Subcutaneous abdominal adipose tissue (tissue), 5 donors: ENCODE measurements at regions not wholly inside any gene's neighbourhood (a gene's known extent, or its start where the extent isn't known, plus 50 kb on each side); places are given as distances from the start of the nearest gene placed in this dataset.
"Not testable (repeated sequence)": the region's sequence is repeated elsewhere in the genome, so short reads cannot be mapped to it uniquely, and the experiment has no call there.

Source experiments
- H3K27ac ChIP-seq: one replicate; pipeline ENCODE4 v1.7.0; 2013; ENCODE audit warnings: low read depth, mild to moderate bottlenecking, inconsistent platforms, low read length, moderate library complexity
- H3K27me3 ChIP-seq, 5 donors: one replicate each; pipeline ENCODE4 v1.7.0; 2013; ENCODE audit warnings: low read length in 5 of 5, inconsistent platforms in 1 of 5; ENCODE audit not compliant: control insufficient read depth in 5 of 5, insufficient read depth in 4 of 5
- H3K36me3 ChIP-seq, 5 donors: one replicate each; pipeline ENCODE4 v1.7.0; 2013; ENCODE audit warnings: low read length in 5 of 5; ENCODE audit not compliant: control insufficient read depth in 5 of 5, insufficient read depth in 5 of 5
- H3K4me1 ChIP-seq, 5 donors: one replicate each; pipeline ENCODE4 v1.7.0; 2013; ENCODE audit warnings: low read length in 5 of 5, mild to moderate bottlenecking in 3 of 5, moderate library complexity in 1 of 5; ENCODE audit not compliant: control insufficient read depth in 5 of 5, insufficient read depth in 5 of 5
- H3K4me3 ChIP-seq, 5 donors: one replicate each; pipeline ENCODE4 v1.7.0; 2013; ENCODE audit warnings: low read length in 5 of 5, low read depth in 1 of 5
- H3K9ac ChIP-seq, 5 donors: one replicate each; pipeline ENCODE4 v1.7.0; 2013; ENCODE audit warnings: low read length in 5 of 5, mild to moderate bottlenecking in 4 of 5, moderate library complexity in 3 of 5
- H3K9me3 ChIP-seq, 5 donors: one replicate each; pipeline ENCODE4 v1.7.0; 2013; ENCODE audit warnings: low read length in 5 of 5; ENCODE audit not compliant: control insufficient read depth in 5 of 5
- donor health status: healthy.
- donor health status: healthy.
- donor health status: healthy.
- donor health status: healthy.
- donor health status: healthy.

DNA sequence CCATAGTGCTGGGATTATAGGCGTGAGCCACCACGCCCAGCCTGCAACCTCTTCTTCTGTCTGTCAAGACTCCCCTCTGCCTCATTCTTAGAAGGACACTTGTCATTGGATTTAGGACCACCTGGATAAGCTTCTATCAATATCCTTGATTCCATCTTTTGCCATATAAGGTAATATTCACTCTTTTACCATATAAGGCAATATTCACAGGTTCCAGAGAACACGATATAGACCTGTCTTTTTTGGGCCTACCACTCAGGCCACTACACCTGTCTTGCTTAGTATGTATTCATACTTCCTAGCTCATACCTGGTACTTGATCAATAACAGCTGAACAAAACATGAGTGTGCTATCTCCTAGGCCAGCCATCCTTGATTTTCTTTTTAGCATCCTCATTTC, 149.2 kb upstream of the TOX3 start:
- Histone ChIP-seq H3K9me3 (peaks cover 2 to 20% (median 8%) of the 10 kb centered on the region in 5 donors), H3K9ac (no peak overlapping the region), H3K27me3 (no peaks in the 10 kb centered on the region), H3K4me1 (no peaks in the 10 kb centered on the region), H3K4me3 (no peak overlapping the region), H3K36me3 (no peaks in the 10 kb centered on the region), H3K27ac (no peak overlapping the region)

DNA sequence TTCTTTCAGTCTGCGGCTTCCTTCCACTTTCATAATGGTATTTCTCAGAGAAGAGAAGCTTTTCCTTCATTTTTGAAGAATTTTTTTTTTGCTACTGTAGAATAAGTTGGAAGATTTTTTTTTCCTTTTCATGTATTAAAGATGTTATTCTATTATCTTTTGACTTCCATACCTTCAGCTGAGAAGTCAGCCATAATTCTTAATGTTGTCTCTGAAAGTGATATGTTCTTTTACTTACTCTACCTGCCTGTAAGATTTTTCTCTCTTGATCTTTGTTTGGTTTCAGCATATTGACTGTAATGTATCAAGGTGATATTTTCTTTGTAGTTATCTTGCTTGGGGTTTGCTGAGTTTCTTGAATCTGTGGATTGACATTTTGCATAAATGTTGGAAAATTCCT, 143.5 kb upstream of the TOX3 start:
- peaks cover 6 to 24% (median 15%) of the 10 kb centered on the region in 5 donors for H3K9me3 ChIP-seq
- no peaks in the 10 kb centered on the region for H3K27me3 ChIP-seq
- no peak overlapping the region for H3K4me3 ChIP-seq
- H3K27ac ChIP-seq = no peak overlapping the region
- no peak overlapping the region for H3K9ac ChIP-seq
- no peaks in the 10 kb centered on the region for H3K36me3 ChIP-seq
- H3K4me1 ChIP-seq = no peaks in the 10 kb centered on the region

DNA sequence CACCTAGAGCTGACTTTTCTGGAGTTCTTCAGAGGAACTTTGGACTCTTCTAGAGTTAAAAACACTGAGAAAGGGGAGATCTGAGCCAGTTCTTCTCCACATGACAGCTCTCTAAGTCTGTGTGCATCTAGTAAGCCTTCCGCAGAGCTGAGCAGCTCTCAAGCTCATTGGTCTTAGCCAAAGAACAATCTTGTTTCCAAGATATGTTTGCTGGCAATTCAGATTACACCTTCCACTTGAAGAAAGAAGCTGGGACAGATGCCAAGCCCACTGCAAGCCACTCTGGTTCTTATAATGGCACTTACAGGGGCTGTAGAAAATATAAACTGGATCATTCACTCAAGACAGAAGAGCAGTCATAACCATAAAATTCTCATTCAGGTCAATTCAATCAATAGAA, 134.1 kb upstream of the TOX3 start:
- Histone ChIP-seq H3K9me3 (peaks cover 0 to 4% (median 0%) of the 10 kb centered on the region in 5 donors), H3K9ac (no peak overlapping the region), H3K4me3 (no peak overlapping the region), H3K27ac (no peak overlapping the region), H3K27me3 (no peaks in the 10 kb centered on the region), H3K36me3 (no peaks in the 10 kb centered on the region), H3K4me1 (no peaks in the 10 kb centered on the region)

DNA sequence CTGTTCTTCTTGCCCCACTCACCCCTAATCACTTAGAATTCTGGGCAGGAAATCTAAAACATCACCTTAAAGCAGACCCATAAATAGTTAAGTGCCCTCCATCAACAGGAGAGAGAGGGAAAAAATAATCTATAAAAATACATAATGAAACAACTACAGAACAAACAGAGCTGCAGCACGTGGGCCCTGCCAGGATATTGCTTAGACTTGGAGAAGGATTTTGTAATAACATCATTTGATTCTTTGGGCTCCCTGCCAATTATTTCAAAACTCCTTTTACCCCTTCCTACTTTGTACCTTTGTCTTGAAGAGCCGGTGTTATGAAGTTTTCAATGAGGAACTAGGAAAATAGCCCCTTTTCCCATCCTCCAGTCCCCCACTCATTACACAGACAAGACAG, 130.6 kb upstream of the TOX3 start:
- Histone ChIP-seq H3K4me3 (no peak overlapping the region), H3K9me3 (no peaks in the 10 kb centered on the region), H3K27me3 (no peaks in the 10 kb centered on the region), H3K36me3 (no peaks in the 10 kb centered on the region), H3K27ac (no peak overlapping the region), H3K4me1 (no peaks in the 10 kb centered on the region), H3K9ac (no peak overlapping the region)

DNA sequence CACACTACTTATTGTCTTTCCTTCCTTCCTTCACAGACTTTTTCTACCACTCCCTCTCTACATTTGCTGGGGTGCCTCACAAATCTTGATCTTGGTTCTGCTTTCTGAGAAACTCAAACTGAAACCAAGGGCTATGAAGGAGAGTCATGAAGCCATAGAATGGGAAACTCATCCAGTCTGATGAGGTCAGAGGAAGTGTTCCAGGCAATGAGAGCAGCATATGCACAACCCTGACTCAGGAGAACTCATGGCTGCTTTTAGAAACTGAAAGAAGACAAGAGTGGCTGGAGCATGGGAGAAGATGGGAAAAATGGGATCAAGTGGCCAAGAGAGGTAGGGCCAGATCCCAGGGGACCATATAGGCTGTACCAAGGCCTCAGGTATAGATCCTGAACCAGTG, 130.0 kb upstream of the TOX3 start:
- no peaks in the 10 kb centered on the region for H3K27me3 ChIP-seq
- H3K36me3 ChIP-seq = no peaks in the 10 kb centered on the region
- H3K27ac ChIP-seq = no peak overlapping the region
- no peaks in the 10 kb centered on the region for H3K4me1 ChIP-seq
- no peak overlapping the region for H3K4me3 ChIP-seq
- H3K9ac ChIP-seq = no peak overlapping the region
- no peaks in the 10 kb centered on the region for H3K9me3 ChIP-seq

DNA sequence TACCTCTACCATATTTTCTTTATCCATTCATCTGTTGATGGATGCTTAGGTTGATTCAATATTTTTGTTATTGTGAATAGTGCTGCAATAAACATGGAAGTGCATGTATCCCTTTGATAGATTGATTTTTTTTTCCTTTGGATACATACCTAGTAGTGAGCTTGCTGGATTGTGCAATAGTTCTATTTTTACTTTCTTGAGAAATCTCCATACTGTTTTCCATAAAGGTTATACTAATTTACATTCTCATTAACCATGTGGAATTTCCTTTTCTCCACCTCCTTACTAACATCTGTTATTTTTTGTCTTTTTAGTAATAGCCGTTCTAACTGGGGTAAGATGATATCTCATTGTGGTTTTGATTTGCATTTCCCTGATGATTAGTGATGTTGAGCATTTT, 124.6 kb upstream of the TOX3 start:
- Histone ChIP-seq H3K9ac (no peak overlapping the region), H3K4me3 (no peak overlapping the region)

DNA sequence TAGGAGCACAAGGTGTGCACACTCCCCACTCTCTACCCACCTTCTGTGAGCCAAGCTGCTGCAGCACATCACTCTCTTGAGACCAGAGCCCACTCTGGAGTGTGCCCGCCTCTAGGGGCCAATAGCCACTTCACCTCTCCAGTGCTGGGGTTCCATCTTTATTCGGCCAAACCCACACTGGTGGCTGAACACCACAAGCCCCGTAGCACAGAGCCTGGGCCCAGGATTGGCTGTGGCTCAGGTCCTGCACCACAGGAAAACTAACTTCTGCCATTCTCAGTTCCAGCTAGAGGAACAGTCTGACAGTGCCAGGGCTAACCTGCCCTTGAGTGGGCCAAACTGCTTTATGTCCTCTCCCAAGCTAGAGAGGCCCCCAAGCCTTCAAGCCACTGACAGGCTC, 111.0 kb upstream of the TOX3 start:
- peaks cover 0 to 3% (median 0%) of the 10 kb centered on the region in 5 donors for H3K27me3 ChIP-seq
- no peak overlapping the region for H3K9ac ChIP-seq
- no peaks in the 10 kb centered on the region for H3K36me3 ChIP-seq
- H3K9me3 ChIP-seq = peaks cover 2 to 25% (median 19%) of the 10 kb centered on the region in 5 donors
- no peak overlapping the region for H3K27ac ChIP-seq
- H3K4me1 ChIP-seq = no peaks in the 10 kb centered on the region
- no peak overlapping the region for H3K4me3 ChIP-seq

More for the DNA sequence above, 124.6 kb upstream of the TOX3 start:
- no peaks in the 10 kb centered on the region for H3K9me3 ChIP-seq
- H3K36me3 ChIP-seq = no peaks in the 10 kb centered on the region
- H3K27me3 ChIP-seq = no peaks in the 10 kb centered on the region
- no peak overlapping the region for H3K27ac ChIP-seq
- H3K4me1 ChIP-seq = no peaks in the 10 kb centered on the region

DNA sequence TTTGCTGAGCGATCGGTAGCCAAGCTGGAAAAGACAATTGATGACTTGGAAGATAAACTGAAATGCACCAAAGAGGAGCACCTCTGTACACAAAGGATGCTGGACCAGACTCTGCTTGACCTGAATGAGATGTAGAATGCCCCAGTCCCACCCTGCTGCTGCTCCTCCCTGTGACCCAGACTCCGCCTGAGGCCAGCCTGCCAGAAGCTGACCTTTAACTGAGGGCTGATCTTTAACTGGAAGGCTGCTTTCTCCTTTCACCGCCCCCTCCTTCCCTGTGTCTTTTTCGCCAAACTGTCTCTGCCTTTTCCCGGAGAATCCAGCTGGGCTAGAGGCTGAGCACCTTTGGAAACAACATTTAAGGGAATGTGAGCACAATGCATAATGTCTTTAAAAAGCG, 109.0 kb upstream of the TOX3 start:
- not testable (repeated sequence) for H3K36me3 ChIP-seq, H3K27me3 ChIP-seq, H3K4me1 ChIP-seq, H3K27ac ChIP-seq, H3K9ac ChIP-seq, H3K4me3 ChIP-seq
- H3K9me3 ChIP-seq = peaks cover 2 to 21% (median 18%) of the 10 kb centered on the region in 5 donors

DNA sequence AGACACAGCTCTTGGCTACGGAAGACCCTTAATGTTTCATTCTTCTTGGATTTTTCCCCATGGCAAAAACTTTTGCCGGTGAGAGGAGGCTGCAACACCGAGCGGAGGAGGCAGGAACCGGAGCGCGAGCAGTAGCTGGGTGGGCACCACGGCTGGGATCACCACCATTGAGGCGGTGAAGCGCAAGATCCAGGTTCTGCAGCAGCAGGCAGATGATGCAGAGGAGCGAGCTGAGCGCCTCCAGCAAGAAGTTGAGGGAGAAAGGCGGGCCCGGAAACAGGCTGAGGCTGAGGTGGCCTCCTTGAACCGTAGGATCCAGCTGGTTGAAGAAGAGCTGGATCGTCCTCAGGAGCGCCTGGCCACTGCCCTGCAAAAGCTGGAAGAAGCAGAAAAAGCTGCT, 108.2 kb upstream of the TOX3 start:
- not testable (repeated sequence) for H3K27ac ChIP-seq, H3K4me3 ChIP-seq, H3K9ac ChIP-seq, H3K27me3 ChIP-seq, H3K4me1 ChIP-seq, H3K36me3 ChIP-seq
- H3K9me3 ChIP-seq = peaks cover 0 to 19% (median 13%) of the 10 kb centered on the region in 5 donors

DNA sequence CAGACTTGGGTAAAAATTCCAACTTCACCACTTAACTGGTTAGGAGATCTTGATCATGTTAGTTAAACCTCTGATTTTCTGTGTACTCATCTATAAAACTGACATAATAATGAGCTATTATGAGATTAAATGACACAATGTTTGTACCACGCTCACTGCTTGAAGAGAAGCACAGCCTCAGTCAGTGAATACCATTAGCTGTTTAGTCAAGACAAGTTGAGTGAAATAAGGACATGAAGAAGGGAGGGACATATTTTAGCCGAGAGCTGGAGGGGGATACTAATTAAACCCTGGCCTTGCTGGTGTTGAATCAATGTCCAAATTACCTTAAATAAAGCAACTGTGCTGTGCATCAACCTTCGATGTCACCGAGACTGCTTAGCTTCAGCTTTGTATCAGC, 105.1 kb upstream of the TOX3 start:
- Histone ChIP-seq H3K9ac (no peak overlapping the region), H3K4me1 (no peaks in the 10 kb centered on the region), H3K4me3 (no peak overlapping the region), H3K27ac (no peak overlapping the region), H3K36me3 (no peaks in the 10 kb centered on the region), H3K9me3 (no peaks in the 10 kb centered on the region), H3K27me3 (no peaks in the 10 kb centered on the region)

DNA sequence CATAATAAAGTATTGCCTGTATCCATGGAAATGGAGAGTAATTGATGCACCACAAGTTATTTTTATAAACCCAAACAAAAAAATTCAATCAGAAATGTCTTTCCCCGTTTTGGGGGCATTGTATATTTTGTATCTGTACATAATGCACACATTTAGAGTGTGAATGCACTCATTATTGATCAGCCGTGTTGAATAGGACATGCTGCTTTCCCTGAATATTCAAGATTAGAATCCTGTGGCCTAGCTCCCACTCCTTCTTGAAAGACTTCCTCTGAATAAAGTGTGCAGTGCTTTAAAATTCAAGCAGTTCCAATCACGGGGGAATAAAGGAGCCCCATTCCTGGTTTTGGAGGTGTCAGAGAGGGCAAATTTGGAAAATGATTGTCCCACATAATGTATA, 103.8 kb upstream of the TOX3 start:
- H3K9me3 ChIP-seq = no peaks in the 10 kb centered on the region
- H3K9ac ChIP-seq = no peak overlapping the region
- no peaks in the 10 kb centered on the region for H3K36me3 ChIP-seq
- H3K4me3 ChIP-seq = no peak overlapping the region
- no peaks in the 10 kb centered on the region for H3K27me3 ChIP-seq
- H3K4me1 ChIP-seq = no peaks in the 10 kb centered on the region
- no peak overlapping the region for H3K27ac ChIP-seq
